Skeletal muscle tissue (tissue), 3 donors: ENCODE measurements at regions not wholly inside any gene's neighbourhood (a gene's known extent, or its start where the extent isn't known, plus 50 kb on each side); places are given as distances from the start of the nearest gene placed in this dataset.
"Not testable (repeated sequence)": the region's sequence is repeated elsewhere in the genome, so short reads cannot be mapped to it uniquely, and the experiment has no call there.

Experiments
- H3K27ac ChIP-seq: one replicate; pipeline ENCODE4 v1.7.0; 2013; ENCODE audit warnings: mild to moderate bottlenecking, low read depth, low read length, inconsistent platforms
- H3K27me3 ChIP-seq, 3 donors: one replicate each; pipeline ENCODE4 v1.7.0; 2013; ENCODE audit warnings: low read length in 3 of 3; ENCODE audit not compliant: control insufficient read depth in 3 of 3, insufficient read depth in 3 of 3
- H3K36me3 ChIP-seq, 3 donors: one replicate each; pipeline ENCODE4 v1.7.0; 2013; ENCODE audit warnings: low read length in 3 of 3; ENCODE audit not compliant: control insufficient read depth in 3 of 3, insufficient read depth in 3 of 3
- H3K4me1 ChIP-seq, 3 donors: one replicate each; pipeline ENCODE4 v1.7.0; 2013; ENCODE audit warnings: low read length in 3 of 3, mild to moderate bottlenecking in 3 of 3; ENCODE audit not compliant: control insufficient read depth in 3 of 3, insufficient read depth in 3 of 3
- H3K4me3 ChIP-seq, 3 donors: one replicate each; pipeline ENCODE4 v1.7.0; 2013; ENCODE audit warnings: low read length in 3 of 3
- H3K9ac ChIP-seq, 3 donors: one replicate each; pipeline ENCODE4 v1.7.0; 2013; ENCODE audit warnings: low read length in 3 of 3, mild to moderate bottlenecking in 3 of 3, moderate library complexity in 2 of 3, low read depth in 1 of 3
- H3K9me3 ChIP-seq, 3 donors: one replicate each; pipeline ENCODE4 v1.7.0; 2013; ENCODE audit warnings: low read length in 3 of 3; ENCODE audit not compliant: control insufficient read depth in 3 of 3
- donor health status: Osteomylitis.

GRCh38 chr2:66191311-66191710 lies 243.6 kb upstream of the MEIS1 start:
- no peaks in the 10 kb centered on the region for H3K4me1 ChIP-seq
- no peaks in the 10 kb centered on the region for H3K27me3 ChIP-seq
- H3K27ac ChIP-seq: no peak overlapping the region
- H3K9ac ChIP-seq: no peak overlapping the region
- H3K9me3 ChIP-seq: no peaks in the 10 kb centered on the region
- no peaks in the 10 kb centered on the region for H3K36me3 ChIP-seq
- H3K4me3 ChIP-seq: no peak overlapping the region

GRCh38 chr2:66189553-66189952 lies 245.4 kb upstream of the MEIS1 start:
- Histone ChIP-seq H3K27me3 (no peaks in the 10 kb centered on the region), H3K4me3 (no peak overlapping the region), H3K4me1 (no peaks in the 10 kb centered on the region), H3K27ac (no peak overlapping the region), H3K36me3 (no peaks in the 10 kb centered on the region), H3K9ac (no peak overlapping the region), H3K9me3 (no peaks in the 10 kb centered on the region)

GRCh38 chr2:66186537-66186936 lies 248.4 kb upstream of the MEIS1 start:
- no peaks in the 10 kb centered on the region for H3K27me3 ChIP-seq
- no peak overlapping the region for H3K4me3 ChIP-seq
- no peaks in the 10 kb centered on the region for H3K36me3 ChIP-seq
- H3K9ac ChIP-seq: no peak overlapping the region
- H3K27ac ChIP-seq: no peak overlapping the region
- no peaks in the 10 kb centered on the region for H3K4me1 ChIP-seq
- no peaks in the 10 kb centered on the region for H3K9me3 ChIP-seq

GRCh38 chr2:66185497-66186054 lies 249.3 kb upstream of the MEIS1 start:
- Histone ChIP-seq H3K9me3 (no peaks in the 10 kb centered on the region), H3K4me1 (no peaks in the 10 kb centered on the region), H3K27me3 (no peaks in the 10 kb centered on the region), H3K4me3 (no peak overlapping the region), H3K9ac (no peak overlapping the region), H3K36me3 (no peaks in the 10 kb centered on the region), H3K27ac (no peak overlapping the region)

- H3K9ac ChIP-seq, H3K9me3 ChIP-seq, H3K4me1 ChIP-seq, H3K27me3 ChIP-seq, H3K36me3 ChIP-seq, H3K4me3 ChIP-seq, H3K27ac ChIP-seq: not testable (repeated sequence)
Measured at GRCh38 chr2:66177128-66177796, 257.7 kb upstream of the MEIS1 start.

GRCh38 chr2:66174491-66174890 lies 260.4 kb upstream of the MEIS1 start:
- H3K36me3 ChIP-seq: no peaks in the 10 kb centered on the region
- H3K4me1 ChIP-seq: no peaks in the 10 kb centered on the region
- H3K27me3 ChIP-seq: no peaks in the 10 kb centered on the region
- H3K9me3 ChIP-seq: no peaks in the 10 kb centered on the region
- H3K4me3 ChIP-seq: no peak overlapping the region
- no peak overlapping the region for H3K27ac ChIP-seq
- H3K9ac ChIP-seq: no peak overlapping the region

- Histone ChIP-seq H3K9me3 (no peaks in the 10 kb centered on the region), H3K4me1 (no peaks in the 10 kb centered on the region), H3K27ac (no peak overlapping the region), H3K36me3 (no peaks in the 10 kb centered on the region), H3K4me3 (no peak overlapping the region), H3K27me3 (no peaks in the 10 kb centered on the region), H3K9ac (no peak overlapping the region)
Measured at GRCh38 chr2:66173645-66174044, 261.3 kb upstream of the MEIS1 start.

- no peaks in the 10 kb centered on the region for H3K27me3 ChIP-seq
- no peak overlapping the region for H3K9ac ChIP-seq
Measured at GRCh38 chr2:66171530-66171929, 263.4 kb upstream of the MEIS1 start.

GRCh38 chr2:66170744-66171330 lies 264.1 kb upstream of the MEIS1 start:
- H3K27me3 ChIP-seq: no peaks in the 10 kb centered on the region
- H3K27ac ChIP-seq: no peak overlapping the region
- H3K36me3 ChIP-seq: no peaks in the 10 kb centered on the region
- H3K9me3 ChIP-seq: no peaks in the 10 kb centered on the region
- no peak overlapping the region for H3K9ac ChIP-seq
- H3K4me3 ChIP-seq: no peak overlapping the region
- H3K4me1 ChIP-seq: no peaks in the 10 kb centered on the region

More at GRCh38 chr2:66171530-66171929, 263.4 kb upstream of the MEIS1 start:
- no peak overlapping the region for H3K27ac ChIP-seq
- H3K4me1 ChIP-seq: no peaks in the 10 kb centered on the region
- no peaks in the 10 kb centered on the region for H3K36me3 ChIP-seq
- H3K9me3 ChIP-seq: no peaks in the 10 kb centered on the region
- H3K4me3 ChIP-seq: no peak overlapping the region

- no peaks in the 10 kb centered on the region for H3K27me3 ChIP-seq
- H3K9ac ChIP-seq: no peak overlapping the region
- no peaks in the 10 kb centered on the region for H3K4me1 ChIP-seq
- H3K36me3 ChIP-seq: no peaks in the 10 kb centered on the region
- H3K27ac ChIP-seq: no peak overlapping the region
- no peak overlapping the region for H3K4me3 ChIP-seq
- no peaks in the 10 kb centered on the region for H3K9me3 ChIP-seq
Measured at GRCh38 chr2:66169076-66169475, 265.8 kb upstream of the MEIS1 start.
